22Rv1 (cell line): ENCODE measurements at regions not wholly inside any gene's neighbourhood (a gene's known extent, or its start where the extent isn't known, plus 50 kb on each side); places are given as distances from the start of the nearest gene placed in this dataset.
A peak's percentile ranks its signal among the peaks of the same experiment; 100 is the strongest.

Source experiments
- ZFX ChIP-seq: fragments of 450-650 bp; IDR thresholded peaks from 2 replicates; pipeline ENCODE4 v1.6.1; 2017; ENCODE audit warnings: antibody characterized with exemption, borderline replicate concordance
- TF ChIP-seq, protein P1 (sequence below): fragments of 450-650 bp; IDR thresholded peaks from 2 replicates; pipeline ENCODE4 v1.5.1; 2017; ENCODE audit warnings: mild to moderate bottlenecking

DNA sequence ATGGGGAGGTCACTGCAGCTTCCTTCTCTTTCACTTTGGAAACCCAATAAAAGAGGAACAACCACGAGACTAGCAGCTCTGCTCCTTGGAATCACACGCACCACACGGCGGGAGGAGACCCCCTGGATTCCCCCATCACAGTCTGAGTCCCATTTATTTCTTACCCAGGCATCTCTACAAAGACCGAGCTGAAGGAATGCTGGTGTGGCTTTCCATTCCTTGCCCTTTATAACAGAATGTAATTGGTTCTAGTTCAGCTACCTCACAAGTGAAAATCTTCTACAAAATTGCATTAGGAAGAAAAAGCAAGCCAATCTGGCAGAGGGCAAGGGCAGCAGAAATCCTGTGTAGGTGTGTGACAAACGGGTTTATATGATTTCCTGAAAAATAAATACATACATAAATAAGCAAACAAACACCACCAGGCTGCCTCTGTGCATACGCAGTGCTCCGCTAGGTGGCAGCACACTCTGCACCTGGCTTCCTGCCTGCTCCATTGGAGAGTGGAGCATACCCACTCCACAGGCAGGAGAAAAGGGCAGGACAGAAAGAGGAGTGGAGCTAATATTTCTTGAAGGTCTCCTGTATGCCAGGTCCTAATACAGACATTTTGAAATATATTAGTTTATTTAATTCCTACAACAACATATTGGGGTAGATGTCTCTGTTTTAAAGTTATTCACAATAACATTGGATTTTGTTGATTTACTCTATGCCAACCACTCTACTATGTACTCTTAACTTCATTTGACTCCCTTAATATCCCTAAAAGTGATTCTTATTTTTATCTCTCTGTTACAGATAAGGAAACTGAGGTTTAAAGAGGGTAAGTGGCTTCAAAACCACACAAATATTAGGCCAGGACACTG is 673.1 kb downstream of the KCNA4 start:
- TF ChIP-seq, protein P1, sequence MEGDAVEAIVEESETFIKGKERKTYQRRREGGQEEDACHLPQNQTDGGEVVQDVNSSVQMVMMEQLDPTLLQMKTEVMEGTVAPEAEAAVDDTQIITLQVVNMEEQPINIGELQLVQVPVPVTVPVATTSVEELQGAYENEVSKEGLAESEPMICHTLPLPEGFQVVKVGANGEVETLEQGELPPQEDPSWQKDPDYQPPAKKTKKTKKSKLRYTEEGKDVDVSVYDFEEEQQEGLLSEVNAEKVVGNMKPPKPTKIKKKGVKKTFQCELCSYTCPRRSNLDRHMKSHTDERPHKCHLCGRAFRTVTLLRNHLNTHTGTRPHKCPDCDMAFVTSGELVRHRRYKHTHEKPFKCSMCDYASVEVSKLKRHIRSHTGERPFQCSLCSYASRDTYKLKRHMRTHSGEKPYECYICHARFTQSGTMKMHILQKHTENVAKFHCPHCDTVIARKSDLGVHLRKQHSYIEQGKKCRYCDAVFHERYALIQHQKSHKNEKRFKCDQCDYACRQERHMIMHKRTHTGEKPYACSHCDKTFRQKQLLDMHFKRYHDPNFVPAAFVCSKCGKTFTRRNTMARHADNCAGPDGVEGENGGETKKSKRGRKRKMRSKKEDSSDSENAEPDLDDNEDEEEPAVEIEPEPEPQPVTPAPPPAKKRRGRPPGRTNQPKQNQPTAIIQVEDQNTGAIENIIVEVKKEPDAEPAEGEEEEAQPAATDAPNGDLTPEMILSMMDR: peak; percentile 98
- TF ChIP-seq ZFX: no peak
